Activated CD8-positive, alpha-beta memory T cell treated with anti-CD3 and anti-CD28 coated beads, Interleukin-2, amount 50 U/mL, for 1 hour (primary cell): ENCODE measurements at regions not wholly inside any gene's neighbourhood (a gene's known extent, or its start where the extent isn't known, plus 50 kb on each side); places are given as distances from the start of the nearest gene placed in this dataset.
A peak's percentile ranks its signal among the peaks of the same experiment; 100 is the strongest.
"Not testable (repeated sequence)": the region's sequence is repeated elsewhere in the genome, so short reads cannot be mapped to it uniquely, and the experiment has no call there.

Experiments used
- DNase-seq: peaks from one replicate; pipeline ENCODE4 v3.0.0-alpha.2; 2020; ENCODE audit errors: extremely low read depth

DNA sequence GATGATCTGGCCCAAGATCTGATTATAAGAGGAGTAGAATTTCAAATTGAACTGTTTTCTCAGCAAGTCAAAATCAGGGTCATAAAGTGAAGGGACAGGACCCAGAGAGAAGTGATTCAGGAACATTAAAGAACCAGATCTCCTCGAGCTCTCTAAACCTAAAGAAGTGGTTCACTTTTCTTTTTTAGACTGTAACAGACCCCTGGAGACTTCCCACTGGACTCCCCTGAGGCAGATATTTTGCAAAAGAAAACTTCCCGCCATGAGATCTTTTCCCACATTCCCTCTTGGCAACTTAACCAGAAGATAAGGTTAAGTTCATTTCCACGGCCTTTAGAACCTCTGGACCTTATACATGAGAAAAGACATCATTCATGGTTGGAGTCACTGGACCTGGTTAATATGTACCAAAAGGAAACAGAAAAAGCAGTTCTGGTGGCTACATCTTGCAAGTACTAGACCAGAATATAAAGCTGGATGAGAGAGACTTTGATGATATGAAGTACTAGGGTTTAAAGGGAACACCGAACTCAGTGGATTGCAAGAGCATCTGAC lies 1061.4 kb downstream of the MRPL39 start:
- DNase-seq = no peak

DNA sequence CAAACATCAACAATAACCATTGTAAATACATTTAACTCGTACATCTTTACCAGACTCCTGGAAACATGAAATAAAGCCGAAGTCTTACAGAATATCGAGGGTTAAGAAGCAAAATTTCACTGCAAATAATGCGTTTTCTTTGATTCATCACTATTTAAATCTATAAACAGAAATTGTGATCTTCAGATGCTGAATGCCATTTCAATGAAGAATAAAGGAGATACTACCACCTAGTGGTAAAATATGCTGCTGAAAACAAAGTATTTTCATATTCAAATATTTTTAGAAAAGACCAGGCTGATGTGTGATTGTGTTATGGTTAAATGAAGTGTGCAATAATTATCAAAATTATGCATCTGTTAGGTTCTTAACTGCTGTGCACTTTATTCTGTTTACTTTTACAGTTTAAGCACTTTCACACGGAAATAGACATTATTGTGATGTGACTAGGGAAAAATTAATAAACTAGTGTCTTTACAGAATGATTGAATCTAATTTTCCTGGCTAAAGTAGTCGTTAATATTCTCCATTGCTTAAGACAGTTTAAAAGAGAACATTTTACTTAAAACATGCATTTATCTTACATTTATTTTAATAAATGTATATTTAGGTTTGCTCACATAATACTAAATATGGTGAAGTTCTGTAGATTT lies 1093.1 kb downstream of the MRPL39 start:
- no peak for DNase-seq

- DNase-seq = no peak
Observed at GRCh38 chr21:24509131-24509530, 1098.2 kb downstream of the MRPL39 start.

- DNase-seq = no peak
Observed at GRCh38 chr21:24486973-24487372, 1120.3 kb downstream of the MRPL39 start.

GRCh38 chr21:24483361-24483760 lies 1123.9 kb downstream of the MRPL39 start:
- DNase-seq = not testable (repeated sequence)

GRCh38 chr21:24470852-24471251 lies 1136.4 kb downstream of the MRPL39 start:
- no peak for DNase-seq

DNA sequence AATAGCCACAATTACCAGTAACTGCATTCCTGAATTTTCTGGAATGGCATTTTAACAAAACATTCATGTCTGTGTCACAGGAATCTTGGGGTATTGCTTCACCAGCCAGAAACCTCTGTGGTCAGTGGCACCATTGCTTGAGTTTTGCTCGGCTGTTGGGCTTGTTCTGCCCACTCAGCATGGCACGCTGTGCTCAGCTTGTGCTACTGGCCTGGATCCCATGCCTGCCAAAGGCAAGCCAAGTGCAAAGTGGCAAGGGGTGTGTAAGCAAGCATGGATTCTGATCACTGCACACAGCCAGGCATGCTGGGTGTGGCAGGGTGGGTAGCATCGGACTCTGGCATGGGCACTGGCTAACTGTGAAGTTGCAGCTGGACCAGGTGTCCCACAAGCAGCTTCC lies 1150.9 kb downstream of the MRPL39 start:
- no peak for DNase-seq

DNA sequence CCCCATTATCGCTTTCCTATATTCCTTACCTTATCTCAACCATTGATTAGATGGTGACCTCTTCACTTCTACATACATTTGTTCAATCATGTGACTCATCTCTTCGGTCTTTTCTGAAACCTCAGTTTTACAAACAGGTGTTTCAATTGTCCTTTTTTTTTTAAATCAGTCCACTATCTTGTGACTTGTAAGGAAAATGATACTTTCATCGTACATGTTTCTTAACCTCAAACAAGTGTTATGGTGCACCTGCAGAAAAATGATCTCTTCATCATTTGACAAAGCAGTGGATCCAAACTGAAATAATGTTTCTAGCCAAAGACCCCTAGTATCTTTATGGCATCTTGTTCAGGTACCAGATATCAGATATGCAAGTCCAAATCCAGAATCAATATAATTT lies 1157.2 kb downstream of the MRPL39 start:
- DNase-seq = no peak

- DNase-seq = no peak
Observed at GRCh38 chr21:24445517-24445916, 1161.8 kb downstream of the MRPL39 start.

DNA sequence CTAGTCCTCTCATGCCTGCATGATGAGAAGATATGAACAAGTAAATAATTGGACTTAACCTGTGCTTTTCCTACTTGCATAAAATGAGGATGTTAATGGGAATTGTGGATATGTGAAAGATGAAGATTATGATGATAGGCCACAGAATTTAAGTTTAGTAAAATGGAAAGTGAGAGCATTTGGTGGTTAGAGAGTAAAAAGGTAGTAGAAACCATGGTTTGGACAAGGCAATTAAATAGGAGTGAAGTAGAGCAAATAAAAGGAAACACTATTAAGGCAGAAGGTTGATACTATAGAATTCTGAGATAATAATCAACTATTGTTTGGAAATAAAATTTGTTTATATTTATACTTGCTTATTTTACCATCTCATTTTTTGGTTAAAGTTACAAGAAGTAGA lies 1162.5 kb downstream of the MRPL39 start:
- no peak for DNase-seq

DNA sequence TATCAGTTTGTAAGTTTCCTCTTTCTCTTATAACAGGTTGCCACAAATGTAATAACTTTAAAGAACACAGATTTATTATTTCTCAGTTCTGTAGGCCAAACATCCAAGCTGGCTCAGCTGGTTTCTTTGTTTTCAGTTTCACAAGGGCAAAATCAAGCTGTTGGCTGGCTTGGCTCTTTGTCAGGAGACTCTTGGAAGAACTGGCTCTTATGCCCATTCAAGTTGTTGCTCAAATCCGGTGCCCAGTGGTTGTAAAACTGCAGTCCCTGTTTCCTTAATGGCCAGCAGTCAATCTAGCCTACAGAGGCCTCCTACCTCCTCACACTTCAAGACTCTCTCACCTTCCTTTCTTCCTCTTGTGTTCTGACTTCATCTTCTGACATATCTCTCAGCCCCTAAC lies 1171.0 kb downstream of the MRPL39 start:
- no peak for DNase-seq

DNA sequence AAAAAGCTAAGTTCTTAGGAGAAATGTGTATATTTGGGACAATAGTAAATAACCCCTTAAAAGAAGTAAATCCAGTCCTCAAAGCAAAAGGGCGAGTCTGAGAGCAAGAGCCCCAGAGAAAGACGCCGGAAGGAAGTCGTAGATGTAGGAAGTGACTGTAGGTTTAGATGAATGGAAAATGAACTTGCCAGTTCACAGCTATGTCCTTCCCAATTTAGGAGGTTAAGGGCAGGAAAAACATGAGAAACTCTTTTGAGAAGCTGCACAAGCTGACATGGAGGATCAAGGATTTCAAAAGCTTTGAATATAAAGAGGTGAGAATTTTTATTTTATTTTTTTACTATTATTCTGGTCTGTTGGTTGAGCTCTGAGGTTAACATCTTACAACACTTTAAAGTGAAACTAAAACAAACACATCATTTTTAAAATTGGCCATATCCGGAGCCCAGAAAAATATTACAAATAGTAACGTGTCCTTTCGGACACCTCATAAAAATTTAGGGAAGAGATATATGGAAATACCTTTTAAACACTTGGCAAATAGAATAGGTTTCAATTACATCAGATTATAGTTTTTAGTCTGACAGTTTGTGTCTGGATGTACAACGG lies 1178.6 kb downstream of the MRPL39 start:
- DNase-seq = peak; percentile 8

- DNase-seq = no peak
Observed at GRCh38 chr21:24424776-24425175, 1182.5 kb downstream of the MRPL39 start.

DNA sequence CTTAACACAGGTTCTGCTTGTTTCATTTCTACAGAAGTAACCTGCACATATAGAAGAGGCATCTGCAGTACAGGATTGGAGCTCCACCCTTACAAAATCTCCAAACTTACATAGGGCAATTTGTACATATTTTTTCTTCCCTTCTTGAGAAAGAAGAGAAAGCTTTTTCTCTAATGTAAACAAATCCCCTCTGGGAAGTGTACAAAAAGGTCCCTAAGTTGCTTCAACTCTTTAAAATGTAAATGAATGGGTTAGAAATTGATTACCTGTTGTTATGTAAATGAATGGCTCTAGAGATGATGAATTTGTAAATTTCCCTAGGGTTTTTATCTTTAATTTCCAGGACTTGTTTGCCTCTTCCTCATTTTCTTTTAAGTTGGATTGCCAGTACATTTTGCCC lies 1183.7 kb downstream of the MRPL39 start:
- DNase-seq = no peak

DNA sequence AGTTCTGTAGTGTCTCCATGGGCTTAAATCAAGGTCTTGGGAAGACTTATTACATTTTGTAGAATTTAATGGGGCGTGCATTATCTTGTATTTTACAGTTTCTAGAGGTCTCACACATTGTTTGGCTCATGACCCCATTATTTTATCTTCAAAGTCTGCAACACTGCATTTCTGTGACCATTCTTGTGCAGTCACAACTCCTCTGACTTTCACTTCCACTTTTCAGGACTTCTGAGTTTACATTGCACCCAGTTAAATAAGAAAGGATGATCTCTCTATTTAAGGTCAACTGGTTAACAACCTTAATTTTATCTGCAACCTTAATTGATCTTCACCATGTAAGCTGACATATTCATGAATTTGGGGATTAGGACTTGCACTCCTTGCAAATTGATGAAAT lies 1186.6 kb downstream of the MRPL39 start:
- no peak for DNase-seq

GRCh38 chr21:24419641-24420040 lies 1187.6 kb downstream of the MRPL39 start:
- not testable (repeated sequence) for DNase-seq

DNA sequence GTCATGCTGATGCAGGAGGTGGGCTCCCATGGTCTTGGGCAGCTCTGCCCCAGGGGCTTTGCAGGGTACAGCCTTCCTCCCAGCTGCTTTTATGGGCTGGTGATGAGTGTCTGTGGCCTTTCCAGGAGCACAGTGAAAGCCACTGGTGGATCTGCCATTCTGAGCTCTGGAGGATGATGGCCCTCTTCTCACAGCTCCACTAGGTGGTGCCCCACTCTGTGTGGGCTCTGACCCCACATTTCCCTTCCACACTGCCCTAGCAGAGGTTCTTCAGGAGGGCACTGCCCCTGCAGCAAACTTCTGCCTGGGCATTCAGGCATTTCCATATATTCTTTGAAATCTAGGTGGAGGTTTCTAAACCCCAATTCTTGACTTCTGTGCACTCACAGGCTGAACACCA lies 1188.6 kb downstream of the MRPL39 start:
- DNase-seq = no peak

GRCh38 chr21:24411429-24411828 lies 1195.9 kb downstream of the MRPL39 start:
- DNase-seq = no peak

- no peak for DNase-seq
Observed at GRCh38 chr21:24403221-24403620, 1204.1 kb downstream of the MRPL39 start.

- DNase-seq = no peak
Observed at GRCh38 chr21:24395320-24395923, 1211.9 kb downstream of the MRPL39 start.

DNA sequence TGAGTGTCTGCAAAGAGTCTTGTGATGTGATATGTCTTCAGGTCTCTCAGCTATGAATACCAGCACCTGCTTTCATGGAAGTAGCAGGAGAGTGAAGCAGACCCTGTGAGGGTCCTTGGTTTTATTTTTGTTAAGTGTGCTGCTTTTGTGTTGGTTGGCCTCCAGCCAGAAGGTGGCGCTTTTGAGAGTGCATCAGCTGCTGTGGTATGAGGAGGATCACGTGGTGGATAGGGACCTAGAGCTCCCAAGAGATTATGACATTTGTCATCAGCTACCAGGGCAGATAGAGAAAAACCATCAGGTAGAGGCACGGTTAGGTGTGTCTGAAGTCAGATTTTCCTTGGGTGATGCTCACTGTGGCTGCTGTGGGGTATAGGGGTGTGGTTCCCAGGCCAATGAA lies 1232.1 kb downstream of the MRPL39 start:
- DNase-seq = no peak

DNA sequence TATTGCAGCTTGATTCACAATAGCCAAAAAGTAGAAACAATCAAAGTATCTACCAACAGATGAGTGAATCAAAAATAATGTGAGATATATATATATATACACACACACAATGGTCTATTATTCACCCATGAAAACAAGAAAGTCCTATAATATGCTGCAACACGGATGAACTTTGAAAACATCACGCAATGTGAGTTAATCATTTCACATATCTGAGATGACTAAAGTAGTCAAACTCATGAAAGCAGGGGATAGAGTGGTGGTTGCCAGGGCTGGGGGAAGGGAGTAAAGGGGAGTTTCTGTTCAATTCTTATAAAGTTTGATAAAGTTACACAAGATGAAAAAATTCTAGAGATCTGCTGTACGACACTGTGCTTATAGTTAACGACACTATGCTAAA lies 1234.8 kb downstream of the MRPL39 start:
- no peak for DNase-seq

DNA sequence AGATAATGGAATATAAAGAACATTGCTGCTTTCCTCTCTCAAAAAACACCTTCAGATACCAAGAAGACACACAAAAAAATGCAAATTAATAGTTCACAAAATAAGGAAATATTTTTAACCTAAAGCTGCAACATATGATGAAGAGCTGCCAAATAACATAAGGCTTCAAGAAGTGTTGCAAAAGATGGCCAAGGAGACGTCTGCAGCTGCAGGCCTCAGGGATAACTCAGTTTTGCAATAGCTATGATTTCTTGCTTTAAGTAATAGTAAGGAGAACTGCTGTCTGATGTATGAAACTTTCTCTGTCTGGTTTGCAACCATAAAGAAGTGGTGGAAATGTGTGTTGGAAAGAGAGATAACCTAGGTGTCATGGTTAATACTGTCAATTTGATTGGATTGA lies 1237.5 kb downstream of the MRPL39 start:
- DNase-seq = no peak
